GM20431 (cell line): ENCODE measurements at regions not wholly inside any gene's neighbourhood (a gene's known extent, or its start where the extent isn't known, plus 50 kb on each side); places are given as distances from the start of the nearest gene placed in this dataset.

Source experiments
- in situ Hi-C: fragments of 300-500 bp; cut with MseI, MboI; formaldehyde crosslinking; loops from one replicate; pipeline ENCODE4 v1.15.0; 2020; ENCODE audit warnings: low sequenced_read_pairs; ENCODE audit not compliant: unreplicated experiment

- in situ Hi-C loops, result no loop called here
Observed at GRCh38 chr11:25309818-25310217, 813.0 kb downstream of the LUZP2 start.

- in situ Hi-C loops, result no loop called here
Observed at GRCh38 chr11:25317216-25317615, 820.4 kb downstream of the LUZP2 start.

- in situ Hi-C loops, result no loop called here
Observed at GRCh38 chr11:25319127-25319526, 822.3 kb downstream of the LUZP2 start.

- in situ Hi-C loops, result no loop called here
Observed at GRCh38 chr11:25327656-25328055, 830.8 kb downstream of the LUZP2 start.

GRCh38 chr11:25339281-25339680 is 842.4 kb downstream of the LUZP2 start:
- in situ Hi-C loops, result no loop called here

GRCh38 chr11:25349537-25349936 is 852.7 kb downstream of the LUZP2 start:
- in situ Hi-C loops, result no loop called here

- in situ Hi-C loops, result no loop called here
Observed at GRCh38 chr11:25350899-25351803, 854.3 kb downstream of the LUZP2 start.

GRCh38 chr11:25357133-25357532 is 860.3 kb downstream of the LUZP2 start:
- in situ Hi-C loops, result no loop called here

GRCh38 chr11:25377466-25377865 is 880.6 kb downstream of the LUZP2 start:
- in situ Hi-C loops, result no loop called here

GRCh38 chr11:25396847-25397246 is 900.0 kb downstream of the LUZP2 start:
- in situ Hi-C loops, result no loop called here

- in situ Hi-C loops, result no loop called here
Observed at GRCh38 chr11:25408146-25408545, 911.3 kb downstream of the LUZP2 start.

GRCh38 chr11:25415793-25416192 is 916.1 kb upstream of the ANO3 start:
- in situ Hi-C loops, result no loop called here

- in situ Hi-C loops, result no loop called here
Observed at GRCh38 chr11:25423436-25424199, 908.3 kb upstream of the ANO3 start.

GRCh38 chr11:25432376-25432775 is 899.6 kb upstream of the ANO3 start:
- in situ Hi-C loops, result no loop called here

GRCh38 chr11:25435197-25435596 is 896.7 kb upstream of the ANO3 start:
- in situ Hi-C loops, result no loop called here

- in situ Hi-C loops, result no loop called here
Observed at GRCh38 chr11:25436326-25436725, 895.6 kb upstream of the ANO3 start.

- in situ Hi-C loops, result no loop called here
Observed at GRCh38 chr11:25441421-25441820, 890.5 kb upstream of the ANO3 start.

- in situ Hi-C loops, result no loop called here
Observed at GRCh38 chr11:25449091-25449490, 882.8 kb upstream of the ANO3 start.

GRCh38 chr11:25453471-25453870 is 878.5 kb upstream of the ANO3 start:
- in situ Hi-C loops, result no loop called here

GRCh38 chr11:25456211-25456610 is 875.7 kb upstream of the ANO3 start:
- in situ Hi-C loops, result no loop called here

GRCh38 chr11:25483915-25484635 is 847.9 kb upstream of the ANO3 start:
- in situ Hi-C loops, result no loop called here
